A673 (cell line): ENCODE measurements at regions not wholly inside any gene's neighbourhood (a gene's known extent, or its start where the extent isn't known, plus 50 kb on each side); places are given as distances from the start of the nearest gene placed in this dataset.
"Not testable (repeated sequence)": the region's sequence is repeated elsewhere in the genome, so short reads cannot be mapped to it uniquely, and the experiment has no call there.

Source experiments
- EZH2 ChIP-seq: fragments of 200-600 bp; sonication (generic); IDR thresholded peaks from 2 replicates; pipeline ENCODE4 v1.6.1; 2017; ENCODE audit warnings: borderline replicate concordance, low read depth, mild to moderate bottlenecking, mixed read lengths, antibody characterized with exemption, low read length; ENCODE audit not compliant: poor library complexity, severe bottlenecking
- TF ChIP-seq, protein P1 (sequence below): fragments of 300-800, 200-600 bp; sonication (generic); conservative IDR thresholded peaks from 2 replicates; pipeline ENCODE4 v1.5.1; 2017; ENCODE audit warnings: low read depth, mild to moderate bottlenecking, antibody characterized with exemption, low read length, moderate library complexity, mixed read lengths

DNA sequence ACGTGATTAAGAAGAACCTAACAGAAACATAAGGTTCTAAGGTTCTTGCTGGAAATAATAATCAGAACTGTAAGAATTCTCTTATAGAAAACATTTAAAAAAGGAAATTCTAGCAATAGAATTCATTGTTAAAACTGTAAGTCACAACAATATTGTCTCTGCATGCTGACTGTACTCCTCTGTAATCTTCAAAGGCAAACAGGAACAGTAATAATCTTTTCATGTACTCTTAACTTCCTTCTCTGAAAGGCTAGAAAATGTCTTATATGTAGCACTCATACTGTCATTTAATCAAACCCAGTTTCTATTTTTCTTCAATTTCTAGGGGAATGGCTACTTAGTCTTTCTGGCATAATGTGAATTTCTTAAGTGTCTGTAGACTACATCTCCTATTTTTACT, 103.5 kb upstream of the AGAP9 start:
- TF ChIP-seq, protein P1, sequence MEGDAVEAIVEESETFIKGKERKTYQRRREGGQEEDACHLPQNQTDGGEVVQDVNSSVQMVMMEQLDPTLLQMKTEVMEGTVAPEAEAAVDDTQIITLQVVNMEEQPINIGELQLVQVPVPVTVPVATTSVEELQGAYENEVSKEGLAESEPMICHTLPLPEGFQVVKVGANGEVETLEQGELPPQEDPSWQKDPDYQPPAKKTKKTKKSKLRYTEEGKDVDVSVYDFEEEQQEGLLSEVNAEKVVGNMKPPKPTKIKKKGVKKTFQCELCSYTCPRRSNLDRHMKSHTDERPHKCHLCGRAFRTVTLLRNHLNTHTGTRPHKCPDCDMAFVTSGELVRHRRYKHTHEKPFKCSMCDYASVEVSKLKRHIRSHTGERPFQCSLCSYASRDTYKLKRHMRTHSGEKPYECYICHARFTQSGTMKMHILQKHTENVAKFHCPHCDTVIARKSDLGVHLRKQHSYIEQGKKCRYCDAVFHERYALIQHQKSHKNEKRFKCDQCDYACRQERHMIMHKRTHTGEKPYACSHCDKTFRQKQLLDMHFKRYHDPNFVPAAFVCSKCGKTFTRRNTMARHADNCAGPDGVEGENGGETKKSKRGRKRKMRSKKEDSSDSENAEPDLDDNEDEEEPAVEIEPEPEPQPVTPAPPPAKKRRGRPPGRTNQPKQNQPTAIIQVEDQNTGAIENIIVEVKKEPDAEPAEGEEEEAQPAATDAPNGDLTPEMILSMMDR, result not testable (repeated sequence)
- TF ChIP-seq EZH2, result not testable (repeated sequence)
